Tibial artery (tissue), 4 donors: ENCODE measurements at regions not wholly inside any gene's neighbourhood (a gene's known extent, or its start where the extent isn't known, plus 50 kb on each side); places are given as distances from the start of the nearest gene placed in this dataset.

Experiments used
- DNase-seq, 2 donors: peaks; one replicate each; pipeline ENCODE4 v3.0.0-alpha.2; 2019
- H3K27ac ChIP-seq, 2 donors: fragments of 200-600 bp; sonication (generic) in 1 of 2; 1 replicate in 1 of 2; 2 replicates in 1 of 2; pipeline ENCODE4 v1.5.1; 2018 to 2019; ENCODE audit warnings: mild to moderate bottlenecking in 1 of 2
- H3K27me3 ChIP-seq, 2 donors: fragments of 200-600 bp; sonication (generic) in 1 of 2; one replicate each; pipeline versions ENCODE4 v1.5.1 to v1.6.0; 2016 to 2019
- H3K36me3 ChIP-seq, 3 donors: fragments of 200-600 bp; sonication (generic) in 2 of 3; one replicate each; pipeline ENCODE4 v1.5.1; 2016 to 2019; ENCODE audit warnings: mild to moderate bottlenecking in 2 of 3
- H3K4me1 ChIP-seq, 4 donors: fragments of 200-600 bp; sonication (generic) in 2 of 4; 1 replicate in 3 of 4; 2 replicates in 1 of 4; pipeline ENCODE4 v1.5.1; 2016 to 2019
- H3K4me3 ChIP-seq, 2 donors: fragments of 200-600 bp; sonication (generic) in 1 of 2; 1 replicate in 1 of 2; 2 replicates in 1 of 2; pipeline ENCODE4 v1.5.1; 2018 to 2019; ENCODE audit warnings: mild to moderate bottlenecking in 2 of 2
- H3K9me3 ChIP-seq, 3 donors: fragments of 200-600 bp; sonication (generic) in 1 of 3; one replicate each; pipeline ENCODE4 v1.5.1; 2016 to 2019
- intact Hi-C: fragments of 100-400 bp; cut with DNase I; formaldehyde crosslinking; loops from one replicate; pipeline ENCODE4 v1.15.0; 2023; ENCODE audit warnings: low total_unique reads
- TF ChIP-seq, protein P1 (sequence below), 2 experiments: fragments of 200-600 bp in 1 of 2; fragments of 450-650 bp in 1 of 2; IDR thresholded peaks; one replicate each; pipeline ENCODE4 v1.5.1; 2017 to 2019; ENCODE audit warnings: antibody characterized with exemption in 2 of 2, mild to moderate bottlenecking in 1 of 2, moderate library complexity in 1 of 2

DNA sequence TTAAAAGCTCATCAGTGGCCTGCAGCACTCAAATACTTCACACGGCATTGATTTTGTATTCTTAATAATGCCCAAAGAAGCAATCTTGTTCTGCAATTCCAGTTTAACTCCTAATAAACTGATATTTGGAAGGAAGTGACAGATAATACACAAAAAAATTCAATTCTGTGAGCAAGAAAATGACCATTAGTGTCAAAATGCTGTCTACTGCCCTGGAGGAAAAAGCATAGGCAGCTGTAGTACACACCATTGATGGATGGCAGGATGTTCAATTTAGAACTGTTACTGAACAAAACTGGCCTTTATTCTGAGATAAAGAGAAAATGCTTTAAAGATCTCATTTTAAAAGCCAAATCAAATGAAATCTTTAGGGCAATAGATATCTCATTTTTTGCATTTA is 251.3 kb upstream of the FMN2 start:
- H3K4me3 ChIP-seq: no peak overlapping the region
- TF ChIP-seq, protein P1, sequence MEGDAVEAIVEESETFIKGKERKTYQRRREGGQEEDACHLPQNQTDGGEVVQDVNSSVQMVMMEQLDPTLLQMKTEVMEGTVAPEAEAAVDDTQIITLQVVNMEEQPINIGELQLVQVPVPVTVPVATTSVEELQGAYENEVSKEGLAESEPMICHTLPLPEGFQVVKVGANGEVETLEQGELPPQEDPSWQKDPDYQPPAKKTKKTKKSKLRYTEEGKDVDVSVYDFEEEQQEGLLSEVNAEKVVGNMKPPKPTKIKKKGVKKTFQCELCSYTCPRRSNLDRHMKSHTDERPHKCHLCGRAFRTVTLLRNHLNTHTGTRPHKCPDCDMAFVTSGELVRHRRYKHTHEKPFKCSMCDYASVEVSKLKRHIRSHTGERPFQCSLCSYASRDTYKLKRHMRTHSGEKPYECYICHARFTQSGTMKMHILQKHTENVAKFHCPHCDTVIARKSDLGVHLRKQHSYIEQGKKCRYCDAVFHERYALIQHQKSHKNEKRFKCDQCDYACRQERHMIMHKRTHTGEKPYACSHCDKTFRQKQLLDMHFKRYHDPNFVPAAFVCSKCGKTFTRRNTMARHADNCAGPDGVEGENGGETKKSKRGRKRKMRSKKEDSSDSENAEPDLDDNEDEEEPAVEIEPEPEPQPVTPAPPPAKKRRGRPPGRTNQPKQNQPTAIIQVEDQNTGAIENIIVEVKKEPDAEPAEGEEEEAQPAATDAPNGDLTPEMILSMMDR (IDR thresholded peaks at IDR 0.05): no peak
- H3K4me1 ChIP-seq: no peaks in the 10 kb centered on the region
- no peaks in the 10 kb centered on the region for H3K27me3 ChIP-seq
- H3K27ac ChIP-seq: no peak overlapping the region
- intact Hi-C loops: no loop called here
- DNase-seq: no peak
- H3K9me3 ChIP-seq: no peaks in the 10 kb centered on the region
- H3K36me3 ChIP-seq: no peaks in the 10 kb centered on the region

DNA sequence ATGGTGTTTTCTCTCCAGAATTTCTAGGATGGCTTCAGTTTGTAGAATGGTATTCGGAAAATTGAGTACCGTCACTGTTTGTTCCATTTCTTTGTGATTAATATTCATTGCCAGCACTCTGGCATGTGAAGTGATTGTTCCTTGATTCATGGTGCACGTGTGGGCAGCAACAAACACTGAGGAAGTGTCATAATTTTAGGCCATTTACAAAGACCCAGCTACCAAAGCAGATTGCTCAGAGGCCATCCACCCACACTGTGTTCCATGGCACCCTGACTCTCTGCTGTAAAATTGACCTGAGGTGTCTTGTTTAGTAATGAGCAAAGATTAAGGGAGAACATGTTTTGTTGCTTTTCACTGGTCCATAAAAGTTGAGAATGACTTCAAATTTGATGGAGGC is 250.9 kb upstream of the FMN2 start:
- no peaks in the 10 kb centered on the region for H3K27me3 ChIP-seq
- H3K36me3 ChIP-seq: no peaks in the 10 kb centered on the region
- TF ChIP-seq, protein P1 (IDR thresholded peaks at IDR 0.05): no peak
- no peak overlapping the region for H3K27ac ChIP-seq
- no peaks in the 10 kb centered on the region for H3K4me1 ChIP-seq
- no peak overlapping the region for H3K4me3 ChIP-seq
- H3K9me3 ChIP-seq: no peaks in the 10 kb centered on the region
- no peak for DNase-seq
- intact Hi-C loops: no loop called here

DNA sequence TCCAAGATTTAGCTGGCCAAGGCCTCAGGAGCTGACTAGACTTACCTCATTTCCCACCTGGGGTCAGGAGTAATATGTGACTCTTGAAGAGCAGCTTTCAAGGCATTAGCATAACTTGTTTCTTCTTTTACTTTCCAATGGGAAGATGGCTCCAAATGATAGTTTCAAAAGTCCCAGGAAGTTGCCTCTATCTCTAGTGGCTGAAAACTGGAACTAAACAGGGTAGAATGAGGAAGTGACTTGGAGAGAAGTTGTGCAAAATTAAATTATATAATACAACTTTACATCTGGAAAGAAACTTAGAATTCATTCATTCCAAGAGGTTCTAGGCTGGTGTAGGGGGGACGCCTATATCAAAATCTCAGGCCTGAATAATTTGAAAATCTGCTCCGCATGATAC is 250.1 kb upstream of the FMN2 start:
- H3K27ac ChIP-seq: no peak overlapping the region
- H3K27me3 ChIP-seq: no peaks in the 10 kb centered on the region
- H3K9me3 ChIP-seq: no peaks in the 10 kb centered on the region
- H3K4me3 ChIP-seq: no peak overlapping the region
- DNase-seq: no peak
- intact Hi-C loops: no loop called here
- TF ChIP-seq, protein P1 (IDR thresholded peaks at IDR 0.05): no peak
- no peaks in the 10 kb centered on the region for H3K4me1 ChIP-seq
- H3K36me3 ChIP-seq: no peaks in the 10 kb centered on the region

DNA sequence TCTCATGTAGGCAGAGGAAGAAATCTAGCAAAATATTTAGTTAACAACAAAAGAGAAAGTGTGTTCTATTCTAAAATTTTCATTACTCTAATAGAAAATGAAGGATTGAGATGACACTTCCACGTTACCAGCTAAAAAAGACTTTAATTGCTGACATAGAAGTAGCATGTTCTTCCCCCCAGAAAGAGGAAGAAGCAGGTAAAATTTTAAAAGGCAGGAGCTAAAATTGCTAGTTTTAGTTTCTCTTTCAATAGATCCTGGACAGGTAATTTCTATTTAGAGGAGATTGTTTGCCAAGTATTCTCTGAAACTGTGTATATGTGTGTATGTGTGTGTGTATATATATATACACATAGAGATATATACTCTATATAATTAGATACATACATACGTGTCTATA is 248.1 kb upstream of the FMN2 start:
- no peak for DNase-seq
- H3K27ac ChIP-seq: no peak overlapping the region
- H3K36me3 ChIP-seq: no peaks in the 10 kb centered on the region
- no peaks in the 10 kb centered on the region for H3K4me1 ChIP-seq
- TF ChIP-seq, protein P1 (IDR thresholded peaks at IDR 0.05): no peak
- intact Hi-C loops: no loop called here
- H3K27me3 ChIP-seq: no peaks in the 10 kb centered on the region
- no peaks in the 10 kb centered on the region for H3K9me3 ChIP-seq
- no peak overlapping the region for H3K4me3 ChIP-seq

DNA sequence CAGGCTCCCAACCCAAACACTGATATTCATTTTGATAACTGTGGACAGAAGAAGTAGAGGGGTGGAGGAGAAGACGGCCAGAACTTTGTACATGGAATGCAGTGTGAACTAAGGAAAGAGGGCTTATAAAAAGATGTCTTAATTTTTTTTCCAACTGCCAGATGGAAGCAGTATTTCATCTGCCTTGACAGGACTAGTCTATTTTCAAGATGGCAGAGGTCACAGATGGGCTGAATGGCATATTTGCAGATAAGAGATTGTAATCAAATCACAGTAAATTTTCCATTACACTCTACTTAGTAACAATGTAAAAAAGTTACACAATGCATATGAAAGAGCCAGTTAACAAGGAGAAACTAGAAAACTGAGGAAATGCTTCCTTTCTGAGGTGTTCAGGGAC is 246.8 kb upstream of the FMN2 start:
- no peaks in the 10 kb centered on the region for H3K4me1 ChIP-seq
- DNase-seq: no peak
- H3K4me3 ChIP-seq: no peak overlapping the region
- H3K27ac ChIP-seq: no peak overlapping the region
- no peaks in the 10 kb centered on the region for H3K27me3 ChIP-seq
- no peaks in the 10 kb centered on the region for H3K9me3 ChIP-seq
- no peaks in the 10 kb centered on the region for H3K36me3 ChIP-seq
- intact Hi-C loops: no loop called here
- TF ChIP-seq, protein P1 (IDR thresholded peaks at IDR 0.05): no peak

DNA sequence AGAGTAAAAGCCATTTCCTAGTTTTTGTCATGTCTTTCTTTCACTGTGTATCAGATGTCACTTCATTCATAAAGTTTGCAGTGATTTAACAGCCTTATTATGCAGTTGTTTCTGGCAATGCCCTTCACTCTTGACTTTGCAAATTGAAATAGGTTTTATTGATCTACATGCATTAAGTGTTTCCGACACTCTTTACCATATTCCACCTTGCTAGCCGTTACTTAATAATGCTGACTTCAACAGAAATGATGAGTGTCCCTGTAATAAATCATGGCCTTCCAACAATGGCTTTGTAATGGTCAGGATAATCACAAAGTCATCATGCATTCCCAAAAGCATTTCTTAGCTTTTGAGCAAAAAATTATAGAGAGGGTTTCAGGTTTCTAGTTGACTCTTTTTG is 236.8 kb upstream of the FMN2 start:
- Histone ChIP-seq H3K27ac (no peak overlapping the region), H3K4me3 (no peak overlapping the region), H3K36me3 (no peaks in the 10 kb centered on the region), H3K4me1 (no peaks in the 10 kb centered on the region), H3K27me3 (no peaks in the 10 kb centered on the region), H3K9me3 (no peaks in the 10 kb centered on the region)
- intact Hi-C loops: no loop called here
- TF ChIP-seq, protein P1 (IDR thresholded peaks at IDR 0.05): no peak
- no peak for DNase-seq
